Transverse colon (tissue), 4 donors: ENCODE measurements at regions not wholly inside any gene's neighbourhood (a gene's known extent, or its start where the extent isn't known, plus 50 kb on each side); places are given as distances from the start of the nearest gene placed in this dataset.

Experiments used
- DNase-seq: peaks from one replicate; pipeline ENCODE4 v3.0.0-alpha.2; 2019
- H3K27ac ChIP-seq, 4 donors: fragments of 200-600 bp; sonication (generic); 2 replicates each; pipeline ENCODE4 v1.5.1; 2016 to 2018; ENCODE audit warnings: inconsistent platforms in 4 of 4
- H3K27me3 ChIP-seq: fragments of 200-600 bp; sonication (generic); 2 replicates; pipeline ENCODE4 v1.5.1; 2017; ENCODE audit warnings: inconsistent platforms
- H3K36me3 ChIP-seq, 4 donors: fragments of 200-600 bp; sonication (generic); 2 replicates each; pipeline ENCODE4 v1.5.1; 2017 to 2019; ENCODE audit warnings: inconsistent platforms in 4 of 4
- H3K4me1 ChIP-seq, 4 donors: fragments of 200-600 bp; sonication (generic); 2 replicates each; pipeline ENCODE4 v1.5.1; 2017 to 2020; ENCODE audit warnings: inconsistent platforms in 4 of 4
- H3K4me3 ChIP-seq, 4 donors: fragments of 200-600 bp; sonication (generic); 1 replicate in 1 of 4; 2 replicates in 3 of 4; pipeline versions ENCODE4 v1.5.1 to v1.6.1; 2017 to 2019; ENCODE audit warnings: inconsistent platforms in 4 of 4
- H3K9me3 ChIP-seq, 2 donors: fragments of 200-600 bp; sonication (generic); 2 replicates each; pipeline ENCODE4 v1.5.1; 2017 to 2019; ENCODE audit warnings: inconsistent platforms in 2 of 2
- CTCF ChIP-seq, 5 experiments: fragments of 200-600 bp in 3 of 5; fragments of 450-650 bp in 2 of 5; sonication (generic) in 3 of 5; IDR thresholded peaks; 1 replicate in 2 of 5; 2 replicates in 3 of 5; pipeline ENCODE4 v1.5.1; 2016 to 2017; ENCODE audit warnings: antibody characterized with exemption in 5 of 5, inconsistent platforms in 3 of 5, mild to moderate bottlenecking in 2 of 5, moderate library complexity in 1 of 5
- EP300 ChIP-seq: sonication (generic); formaldehyde crosslinking; IDR thresholded peaks from one replicate; pipeline ENCODE4 v1.6.1; 2017; ENCODE audit warnings: antibody characterized with exemption, low read depth
- POLR2A ChIP-seq: fragments of 450-650 bp; IDR thresholded peaks from one replicate; pipeline ENCODE4 v1.6.1; 2016; ENCODE audit warnings: antibody characterized with exemption, mild to moderate bottlenecking, moderate library complexity
- POLR2AphosphoS5 ChIP-seq, 3 donors: sonication (generic); formaldehyde crosslinking; IDR thresholded peaks; one replicate each; pipeline ENCODE4 v1.6.1; 2016; ENCODE audit warnings: antibody characterized with exemption in 3 of 3
- WGBS, 2 donors: methylation state at CpG; one replicate each; pipeline ENCODE4 v1.1.5; 2018; ENCODE audit warnings: low coverage in 1 of 2; 5-methylcytosine and 5-hydroxymethylcytosine counted together
- in situ Hi-C, 4 donors: fragments of 200-750 bp; cut with MboI; loops; one replicate each; pipeline versions ENCODE4 v1.15.0 to v1.15.1; 2017; ENCODE audit warnings: low sequenced_read_pairs in 3 of 4, low pct_ligation_motif_present in 1 of 4, low pct_unique_long_range_greater_than_20kb in 1 of 4
- intact Hi-C: fragments of 100-400 bp; cut with DNase I; formaldehyde crosslinking; loops from one replicate; pipeline ENCODE4 v1.15.1; 2023; ENCODE audit warnings: low total_unique reads

- H3K9me3 ChIP-seq, result no peaks in the 10 kb centered on the region
- TF ChIP-seq CTCF (IDR thresholded peaks at IDR 0.05) (no peak), EP300 (no peak), POLR2A (no peak), POLR2AphosphoS5 (IDR thresholded peaks at IDR 0.05) (no peak)
- H3K36me3 ChIP-seq, result no peaks in the 10 kb centered on the region
- 59 to 68% methylated on average over 3 of the region's 3 CpGs for WGBS, 2 donors
- H3K4me1 ChIP-seq, result no peaks in the 10 kb centered on the region
- DNase-seq, result no peak
- no peak overlapping the region for H3K4me3 ChIP-seq
- H3K27me3 ChIP-seq, result no peaks in the 10 kb centered on the region
- in situ Hi-C loops (no loop called here), intact Hi-C loops (no loop called here)
- H3K27ac ChIP-seq, result no peak overlapping the region
Measured at GRCh38 chr1:194809215-194809614, 1622.8 kb upstream of the B3GALT2 start.

GRCh38 chr1:194807530-194808220, 1621.3 kb upstream of the B3GALT2 start:
- in situ Hi-C loops, result no loop called here
- intact Hi-C loops, result no loop called here
- 30 to 46% methylated on average over 1 of the region's 1 CpG for WGBS, 2 donors

GRCh38 chr1:194802572-194802971, 1616.2 kb upstream of the B3GALT2 start:
- intact Hi-C loops (no loop called here), in situ Hi-C loops (no loop called here)
- Histone ChIP-seq H3K27ac (no peak overlapping the region), H3K4me3 (no peak overlapping the region), H3K27me3 (no peaks in the 10 kb centered on the region), H3K36me3 (no peaks in the 10 kb centered on the region), H3K9me3 (no peaks in the 10 kb centered on the region), H3K4me1 (no peaks in the 10 kb centered on the region)
- DNase-seq, result no peak
- TF ChIP-seq POLR2AphosphoS5 (IDR thresholded peaks at IDR 0.05) (no peak), CTCF (IDR thresholded peaks at IDR 0.05) (no peak), EP300 (no peak), POLR2A (no peak)
- WGBS, 2 donors, result 51 to 55% methylated on average over 3 of the region's 3 CpGs

More at GRCh38 chr1:194807530-194808220, 1621.3 kb upstream of the B3GALT2 start:
- Histone ChIP-seq H3K4me3 (no peak overlapping the region), H3K4me1 (no peaks in the 10 kb centered on the region), H3K27me3 (no peaks in the 10 kb centered on the region), H3K36me3 (no peaks in the 10 kb centered on the region), H3K27ac (no peak overlapping the region), H3K9me3 (no peaks in the 10 kb centered on the region)
- no peak for DNase-seq
- no peak for TF ChIP-seq POLR2A
- TF ChIP-seq EP300, result no peak
- no peak for TF ChIP-seq CTCF (IDR thresholded peaks at IDR 0.05)
- no peak for TF ChIP-seq POLR2AphosphoS5 (IDR thresholded peaks at IDR 0.05)

GRCh38 chr1:194795917-194796593, 1609.6 kb upstream of the B3GALT2 start:
- TF ChIP-seq POLR2AphosphoS5 (IDR thresholded peaks at IDR 0.05) (no peak), POLR2A (no peak)
- H3K9me3 ChIP-seq, result no peaks in the 10 kb centered on the region
- no peak overlapping the region for H3K27ac ChIP-seq
- H3K4me3 ChIP-seq, result no peak overlapping the region
- intact Hi-C loops (no loop called here), in situ Hi-C loops (no loop called here)
- no peaks in the 10 kb centered on the region for H3K27me3 ChIP-seq
- 65 to 66% methylated on average over 3 to 4 of the region's 4 CpGs for WGBS, 2 donors
- no peak for DNase-seq
- H3K4me1 ChIP-seq, result no peaks in the 10 kb centered on the region
- no peaks in the 10 kb centered on the region for H3K36me3 ChIP-seq
